SU-DHL-6 (cell line): ENCODE measurements at regions not wholly inside any gene's neighbourhood (a gene's known extent, or its start where the extent isn't known, plus 50 kb on each side); places are given as distances from the start of the nearest gene placed in this dataset.

Source experiments
- EZH2phosphoT487 ChIP-seq: fragments of 200-600 bp; sonication (generic), shearing (Covaris generic); conservative IDR thresholded peaks from 2 replicates; pipeline ENCODE4 v1.6.1; 2018; ENCODE audit warnings: mild to moderate bottlenecking, antibody characterized with exemption, low read length, moderate library complexity, mixed read lengths
- TF ChIP-seq, protein P1 (sequence below): fragments of 200-600 bp; sonication (generic); IDR thresholded peaks from one replicate; pipeline ENCODE4 v1.5.1; 2017; ENCODE audit warnings: antibody characterized with exemption, mild to moderate bottlenecking, low read length, moderate library complexity; ENCODE audit not compliant: insufficient read depth, poor library complexity, severe bottlenecking

DNA sequence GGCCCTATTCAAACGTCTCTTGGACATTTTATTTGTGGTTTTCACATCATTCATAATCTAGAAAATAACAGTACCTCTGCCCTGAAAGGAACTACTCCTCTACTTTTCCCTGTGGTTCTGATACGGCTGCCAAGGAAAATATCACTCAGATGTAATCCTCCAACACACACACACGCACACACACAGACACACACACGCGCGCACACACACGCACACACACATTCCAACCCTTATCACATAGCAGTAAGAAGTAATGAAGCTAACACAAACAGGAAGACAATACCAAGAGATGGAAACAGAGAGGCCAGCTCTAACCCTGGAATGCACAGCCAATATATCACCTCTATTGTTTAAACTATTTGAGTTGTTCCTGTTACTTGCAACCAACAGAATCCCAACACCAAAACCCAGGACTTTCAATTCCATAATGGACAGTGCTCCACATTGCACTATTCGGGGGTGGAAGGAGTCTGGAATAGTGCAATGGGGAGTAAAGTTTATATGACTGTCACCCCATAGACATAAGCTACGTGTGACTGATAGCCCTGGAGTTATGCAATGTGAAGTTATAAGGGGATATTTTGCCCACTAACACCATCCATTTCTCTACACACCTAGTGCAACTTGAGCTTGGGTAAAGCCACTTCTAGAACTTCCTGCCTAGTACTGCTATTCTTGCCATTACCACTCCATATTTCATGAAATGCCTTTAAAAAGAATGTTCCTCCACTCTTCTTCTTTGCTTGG is 71.3 kb upstream of the FNDC3B start:
- no peak for TF ChIP-seq EZH2phosphoT487
- TF ChIP-seq, protein P1, sequence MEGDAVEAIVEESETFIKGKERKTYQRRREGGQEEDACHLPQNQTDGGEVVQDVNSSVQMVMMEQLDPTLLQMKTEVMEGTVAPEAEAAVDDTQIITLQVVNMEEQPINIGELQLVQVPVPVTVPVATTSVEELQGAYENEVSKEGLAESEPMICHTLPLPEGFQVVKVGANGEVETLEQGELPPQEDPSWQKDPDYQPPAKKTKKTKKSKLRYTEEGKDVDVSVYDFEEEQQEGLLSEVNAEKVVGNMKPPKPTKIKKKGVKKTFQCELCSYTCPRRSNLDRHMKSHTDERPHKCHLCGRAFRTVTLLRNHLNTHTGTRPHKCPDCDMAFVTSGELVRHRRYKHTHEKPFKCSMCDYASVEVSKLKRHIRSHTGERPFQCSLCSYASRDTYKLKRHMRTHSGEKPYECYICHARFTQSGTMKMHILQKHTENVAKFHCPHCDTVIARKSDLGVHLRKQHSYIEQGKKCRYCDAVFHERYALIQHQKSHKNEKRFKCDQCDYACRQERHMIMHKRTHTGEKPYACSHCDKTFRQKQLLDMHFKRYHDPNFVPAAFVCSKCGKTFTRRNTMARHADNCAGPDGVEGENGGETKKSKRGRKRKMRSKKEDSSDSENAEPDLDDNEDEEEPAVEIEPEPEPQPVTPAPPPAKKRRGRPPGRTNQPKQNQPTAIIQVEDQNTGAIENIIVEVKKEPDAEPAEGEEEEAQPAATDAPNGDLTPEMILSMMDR = no peak
